GM23338 (cell line): ENCODE measurements at regions not wholly inside any gene's neighbourhood (a gene's known extent, or its start where the extent isn't known, plus 50 kb on each side); places are given as distances from the start of the nearest gene placed in this dataset.
"Not testable (repeated sequence)": the region's sequence is repeated elsewhere in the genome, so short reads cannot be mapped to it uniquely, and the experiment has no call there.

Source experiments
- NANOG ChIP-seq: IDR thresholded peaks from 2 replicates; pipeline ENCODE4 v1.6.1; 2016; ENCODE audit warnings: antibody characterized with exemption, borderline replicate concordance
- TF ChIP-seq, protein P1 (sequence below), 2 experiments: fragments of 200-600 bp in 1 of 2; sonication (generic) in 1 of 2; conservative IDR thresholded peaks; 2 replicates each; pipeline versions ENCODE4 v1.5.1 to v1.6.1; 2016 to 2017; ENCODE audit warnings: antibody characterized with exemption in 2 of 2, low read depth in 2 of 2, mild to moderate bottlenecking in 2 of 2, moderate library complexity in 1 of 2

DNA sequence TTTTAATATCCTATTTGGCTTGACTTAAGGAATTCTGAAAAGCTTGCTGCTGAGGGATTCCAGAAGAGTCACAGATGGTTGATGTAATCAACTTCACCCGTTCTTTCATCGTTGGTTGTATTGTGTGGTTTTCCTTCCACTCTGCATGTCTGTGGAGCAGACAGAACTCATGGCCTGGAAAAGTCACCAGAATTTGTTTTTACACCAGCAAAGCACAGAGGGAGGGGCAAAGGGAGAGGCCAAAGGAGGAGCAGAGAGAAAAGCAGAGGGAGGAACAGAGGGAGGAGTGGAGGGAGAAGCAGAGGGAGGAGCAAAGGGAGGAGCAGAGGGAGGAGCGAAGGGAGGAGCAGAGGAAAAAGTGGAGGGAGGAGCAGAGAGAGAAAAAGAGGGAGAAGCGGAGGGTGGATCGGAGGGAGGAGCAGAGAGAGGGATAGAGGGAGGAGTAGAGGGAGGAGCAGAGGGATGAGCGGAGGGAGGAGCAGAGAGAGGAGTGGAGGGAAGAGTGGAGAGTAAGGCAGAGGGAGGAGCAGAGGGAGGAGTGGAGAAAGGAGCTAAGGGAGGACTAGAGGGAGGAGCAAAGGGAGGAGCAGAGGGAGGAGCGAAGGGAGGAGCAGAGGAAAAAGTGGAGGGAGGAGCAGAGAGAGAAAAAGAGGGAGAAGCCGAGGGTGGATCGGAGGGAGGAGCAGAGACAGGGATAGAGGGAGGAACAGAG, 73.8 kb upstream of the TCERG1L start:
- TF ChIP-seq, protein P1, sequence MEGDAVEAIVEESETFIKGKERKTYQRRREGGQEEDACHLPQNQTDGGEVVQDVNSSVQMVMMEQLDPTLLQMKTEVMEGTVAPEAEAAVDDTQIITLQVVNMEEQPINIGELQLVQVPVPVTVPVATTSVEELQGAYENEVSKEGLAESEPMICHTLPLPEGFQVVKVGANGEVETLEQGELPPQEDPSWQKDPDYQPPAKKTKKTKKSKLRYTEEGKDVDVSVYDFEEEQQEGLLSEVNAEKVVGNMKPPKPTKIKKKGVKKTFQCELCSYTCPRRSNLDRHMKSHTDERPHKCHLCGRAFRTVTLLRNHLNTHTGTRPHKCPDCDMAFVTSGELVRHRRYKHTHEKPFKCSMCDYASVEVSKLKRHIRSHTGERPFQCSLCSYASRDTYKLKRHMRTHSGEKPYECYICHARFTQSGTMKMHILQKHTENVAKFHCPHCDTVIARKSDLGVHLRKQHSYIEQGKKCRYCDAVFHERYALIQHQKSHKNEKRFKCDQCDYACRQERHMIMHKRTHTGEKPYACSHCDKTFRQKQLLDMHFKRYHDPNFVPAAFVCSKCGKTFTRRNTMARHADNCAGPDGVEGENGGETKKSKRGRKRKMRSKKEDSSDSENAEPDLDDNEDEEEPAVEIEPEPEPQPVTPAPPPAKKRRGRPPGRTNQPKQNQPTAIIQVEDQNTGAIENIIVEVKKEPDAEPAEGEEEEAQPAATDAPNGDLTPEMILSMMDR (conservative IDR thresholded peaks at IDR 0.05; ENCODE audit: low read depth in 2 of 2), result not testable (repeated sequence)
- not testable (repeated sequence) for TF ChIP-seq NANOG
